ENCODE measurements at regions not wholly inside any gene's neighbourhood (a gene's known extent, or its start where the extent isn't known, plus 50 kb on each side); places are given as distances from the start of the nearest gene placed in this dataset.
"Not testable (repeated sequence)": the region's sequence is repeated elsewhere in the genome, so short reads cannot be mapped to it uniquely, and the experiment has no call there.

GRCh38 chr15:96162322-96162721 lies 168.2 kb upstream of the NR2F2 start:
- Mint-ChIP-seq H3K4me1 (no peaks in the 10 kb centered on the region), H3K9me3 (no peaks in the 10 kb centered on the region), H3K27me3 (peaks cover 21% of the 10 kb centered on the region), H3K36me3 (no peaks in the 10 kb centered on the region), H3K4me3 (no peak overlapping the region), H3K27ac (no peak overlapping the region)

- no peak overlapping the region for H3K4me3 Mint-ChIP-seq
- H3K9me3 Mint-ChIP-seq = no peaks in the 10 kb centered on the region
- no peak overlapping the region for H3K27ac Mint-ChIP-seq
- H3K27me3 Mint-ChIP-seq = peaks cover 24% of the 10 kb centered on the region
- H3K36me3 Mint-ChIP-seq = peaks cover 1% of the 10 kb centered on the region
- H3K4me1 Mint-ChIP-seq = no peaks in the 10 kb centered on the region
These were observed 165.4 kb upstream of the NR2F2 start for GRCh38 chr15:96165081-96165480.

GRCh38 chr15:96165775-96166174 lies 164.7 kb upstream of the NR2F2 start:
- Mint-ChIP-seq H3K27me3 (peaks cover 22% of the 10 kb centered on the region), H3K9me3 (no peaks in the 10 kb centered on the region), H3K36me3 (peaks cover 1% of the 10 kb centered on the region), H3K27ac (no peak overlapping the region), H3K4me1 (no peaks in the 10 kb centered on the region), H3K4me3 (no peak overlapping the region)

- Mint-ChIP-seq H3K27me3 (peaks cover 21% of the 10 kb centered on the region), H3K4me1 (no peaks in the 10 kb centered on the region)
These were observed 164.0 kb upstream of the NR2F2 start for GRCh38 chr15:96166223-96167200.

GRCh38 chr15:96170616-96170978 lies 159.9 kb upstream of the NR2F2 start:
- not testable (repeated sequence) for H3K4me3 Mint-ChIP-seq, H3K36me3 Mint-ChIP-seq, H3K4me1 Mint-ChIP-seq, H3K9me3 Mint-ChIP-seq, H3K27ac Mint-ChIP-seq
- peaks cover 17% of the 10 kb centered on the region for H3K27me3 Mint-ChIP-seq

More at GRCh38 chr15:96166223-96167200, 164.0 kb upstream of the NR2F2 start:
- H3K36me3 Mint-ChIP-seq = peaks cover 1% of the 10 kb centered on the region
- no peak overlapping the region for H3K27ac Mint-ChIP-seq
- no peaks in the 10 kb centered on the region for H3K9me3 Mint-ChIP-seq
- no peak overlapping the region for H3K4me3 Mint-ChIP-seq

- no peak overlapping the region for H3K4me3 Mint-ChIP-seq
- H3K27ac Mint-ChIP-seq = no peak overlapping the region
- H3K9me3 Mint-ChIP-seq = no peaks in the 10 kb centered on the region
- H3K27me3 Mint-ChIP-seq = peaks cover 19% of the 10 kb centered on the region
- H3K36me3 Mint-ChIP-seq = peaks cover 1% of the 10 kb centered on the region
- H3K4me1 Mint-ChIP-seq = no peaks in the 10 kb centered on the region
These were observed 159.3 kb upstream of the NR2F2 start for GRCh38 chr15:96170979-96171739.

- Mint-ChIP-seq H3K4me1 (no peaks in the 10 kb centered on the region), H3K36me3 (peaks cover 1% of the 10 kb centered on the region), H3K4me3 (no peak overlapping the region), H3K27ac (no peak overlapping the region), H3K9me3 (no peaks in the 10 kb centered on the region), H3K27me3 (peaks cover 16% of the 10 kb centered on the region)
These were observed 158.6 kb upstream of the NR2F2 start for GRCh38 chr15:96171853-96172296.

- Mint-ChIP-seq H3K9me3 (no peaks in the 10 kb centered on the region), H3K4me1 (no peaks in the 10 kb centered on the region), H3K27me3 (peaks cover 14% of the 10 kb centered on the region), H3K4me3 (no peak overlapping the region), H3K36me3 (peaks cover 1% of the 10 kb centered on the region), H3K27ac (no peak overlapping the region)
These were observed 158.1 kb upstream of the NR2F2 start for GRCh38 chr15:96172417-96172816.

- no peak overlapping the region for H3K27ac Mint-ChIP-seq
- no peaks in the 10 kb centered on the region for H3K36me3 Mint-ChIP-seq
- no peak overlapping the region for H3K4me3 Mint-ChIP-seq
- H3K9me3 Mint-ChIP-seq = no peaks in the 10 kb centered on the region
- peaks cover 13% of the 10 kb centered on the region for H3K27me3 Mint-ChIP-seq
- H3K4me1 Mint-ChIP-seq = no peaks in the 10 kb centered on the region
These were observed 153.7 kb upstream of the NR2F2 start for GRCh38 chr15:96176831-96177230.

GRCh38 chr15:96177279-96177678 lies 153.2 kb upstream of the NR2F2 start:
- peaks cover 14% of the 10 kb centered on the region for H3K27me3 Mint-ChIP-seq
- H3K36me3 Mint-ChIP-seq = no peaks in the 10 kb centered on the region
- H3K4me3 Mint-ChIP-seq = no peak overlapping the region
- H3K9me3 Mint-ChIP-seq = no peaks in the 10 kb centered on the region
- H3K27ac Mint-ChIP-seq = no peak overlapping the region
- H3K4me1 Mint-ChIP-seq = no peaks in the 10 kb centered on the region

GRCh38 chr15:96180087-96180748 lies 150.3 kb upstream of the NR2F2 start:
- peaks cover 14% of the 10 kb centered on the region for H3K27me3 Mint-ChIP-seq
- H3K9me3 Mint-ChIP-seq = no peaks in the 10 kb centered on the region
- H3K4me3 Mint-ChIP-seq = no peak overlapping the region
- H3K36me3 Mint-ChIP-seq = no peaks in the 10 kb centered on the region
- no peak overlapping the region for H3K27ac Mint-ChIP-seq
- no peaks in the 10 kb centered on the region for H3K4me1 Mint-ChIP-seq

GRCh38 chr15:96181217-96181616 lies 149.3 kb upstream of the NR2F2 start:
- peaks cover 17% of the 10 kb centered on the region for H3K27me3 Mint-ChIP-seq
- no peaks in the 10 kb centered on the region for H3K36me3 Mint-ChIP-seq
- no peaks in the 10 kb centered on the region for H3K4me1 Mint-ChIP-seq
- no peaks in the 10 kb centered on the region for H3K9me3 Mint-ChIP-seq
- H3K27ac Mint-ChIP-seq = no peak overlapping the region
- H3K4me3 Mint-ChIP-seq = no peak overlapping the region

GRCh38 chr15:96181873-96182301 lies 148.6 kb upstream of the NR2F2 start:
- H3K27ac Mint-ChIP-seq = no peak overlapping the region
- peaks cover 17% of the 10 kb centered on the region for H3K27me3 Mint-ChIP-seq
- no peaks in the 10 kb centered on the region for H3K9me3 Mint-ChIP-seq
- H3K4me3 Mint-ChIP-seq = no peak overlapping the region
- H3K4me1 Mint-ChIP-seq = no peaks in the 10 kb centered on the region
- H3K36me3 Mint-ChIP-seq = no peaks in the 10 kb centered on the region

GRCh38 chr15:96182736-96183513 lies 147.6 kb upstream of the NR2F2 start:
- H3K4me1 Mint-ChIP-seq = no peaks in the 10 kb centered on the region
- no peaks in the 10 kb centered on the region for H3K9me3 Mint-ChIP-seq
- no peaks in the 10 kb centered on the region for H3K36me3 Mint-ChIP-seq
- no peak overlapping the region for H3K4me3 Mint-ChIP-seq
- H3K27ac Mint-ChIP-seq = no peak overlapping the region
- peaks cover 15% of the 10 kb centered on the region for H3K27me3 Mint-ChIP-seq

- H3K4me1 Mint-ChIP-seq = no peaks in the 10 kb centered on the region
- peaks cover 15% of the 10 kb centered on the region for H3K27me3 Mint-ChIP-seq
- no peak overlapping the region for H3K27ac Mint-ChIP-seq
- H3K9me3 Mint-ChIP-seq = no peaks in the 10 kb centered on the region
- H3K4me3 Mint-ChIP-seq = no peak overlapping the region
- no peaks in the 10 kb centered on the region for H3K36me3 Mint-ChIP-seq
These were observed 147.0 kb upstream of the NR2F2 start for GRCh38 chr15:96183514-96183850.
